Suprapubic skin (tissue), 4 donors: ENCODE measurements at regions not wholly inside any gene's neighbourhood (a gene's known extent, or its start where the extent isn't known, plus 50 kb on each side); places are given as distances from the start of the nearest gene placed in this dataset.

Experiments
- POLR2A ChIP-seq, 2 donors: fragments of 450-650 bp; IDR thresholded peaks; one replicate each; pipeline ENCODE4 v1.6.1; 2017; ENCODE audit warnings: antibody characterized with exemption in 2 of 2, mild to moderate bottlenecking in 2 of 2, moderate library complexity in 2 of 2
- POLR2AphosphoS5 ChIP-seq, 3 donors: sonication (generic); formaldehyde crosslinking; IDR thresholded peaks; one replicate each; pipeline ENCODE4 v1.6.1; 2017; ENCODE audit warnings: antibody characterized with exemption in 3 of 3
- TF ChIP-seq, protein P1 (sequence below), 2 donors: fragments of 200-600 bp in 1 of 2; fragments of 450-650 bp in 1 of 2; sonication (generic) in 1 of 2; IDR thresholded peaks; one replicate each; pipeline ENCODE4 v1.5.1; 2016 to 2019; ENCODE audit warnings: antibody characterized with exemption in 2 of 2, mild to moderate bottlenecking in 1 of 2, moderate library complexity in 1 of 2

DNA sequence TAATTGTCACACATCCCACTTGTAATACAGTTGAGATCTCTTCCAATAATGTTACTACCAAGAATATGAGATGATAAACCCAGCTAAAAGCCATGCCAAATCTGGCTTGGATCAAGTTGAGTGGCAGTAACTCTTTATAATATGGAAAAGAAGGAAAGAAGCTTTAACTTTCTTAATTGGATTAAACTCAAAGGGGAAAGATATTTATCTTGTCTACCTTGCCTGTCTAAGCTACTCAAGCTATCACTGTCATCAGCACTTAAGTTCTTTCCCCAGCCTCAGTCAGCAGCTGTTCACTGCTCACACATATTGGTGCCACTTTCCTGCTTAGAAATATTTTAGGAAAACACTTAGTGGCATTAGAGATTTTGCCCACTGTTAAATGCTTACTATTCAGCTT, 350.7 kb downstream of the IPMK start:
- TF ChIP-seq, protein P1, sequence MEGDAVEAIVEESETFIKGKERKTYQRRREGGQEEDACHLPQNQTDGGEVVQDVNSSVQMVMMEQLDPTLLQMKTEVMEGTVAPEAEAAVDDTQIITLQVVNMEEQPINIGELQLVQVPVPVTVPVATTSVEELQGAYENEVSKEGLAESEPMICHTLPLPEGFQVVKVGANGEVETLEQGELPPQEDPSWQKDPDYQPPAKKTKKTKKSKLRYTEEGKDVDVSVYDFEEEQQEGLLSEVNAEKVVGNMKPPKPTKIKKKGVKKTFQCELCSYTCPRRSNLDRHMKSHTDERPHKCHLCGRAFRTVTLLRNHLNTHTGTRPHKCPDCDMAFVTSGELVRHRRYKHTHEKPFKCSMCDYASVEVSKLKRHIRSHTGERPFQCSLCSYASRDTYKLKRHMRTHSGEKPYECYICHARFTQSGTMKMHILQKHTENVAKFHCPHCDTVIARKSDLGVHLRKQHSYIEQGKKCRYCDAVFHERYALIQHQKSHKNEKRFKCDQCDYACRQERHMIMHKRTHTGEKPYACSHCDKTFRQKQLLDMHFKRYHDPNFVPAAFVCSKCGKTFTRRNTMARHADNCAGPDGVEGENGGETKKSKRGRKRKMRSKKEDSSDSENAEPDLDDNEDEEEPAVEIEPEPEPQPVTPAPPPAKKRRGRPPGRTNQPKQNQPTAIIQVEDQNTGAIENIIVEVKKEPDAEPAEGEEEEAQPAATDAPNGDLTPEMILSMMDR (IDR thresholded peaks at IDR 0.05) = no peak
- TF ChIP-seq POLR2AphosphoS5 (IDR thresholded peaks at IDR 0.05) = no peak
- no peak for TF ChIP-seq POLR2A (IDR thresholded peaks at IDR 0.05)
